ENCODE measurements at regions not wholly inside any gene's neighbourhood (a gene's known extent, or its start where the extent isn't known, plus 50 kb on each side); places are given as distances from the start of the nearest gene placed in this dataset.

- Histone ChIP-seq H3K36me3 (ENCODE audit: control insufficient read depth, insufficient read depth, low read length) (no peaks in the 10 kb centered on the region), H3K27me3 (ENCODE audit: control insufficient read depth, insufficient read depth, low read length) (no peaks in the 10 kb centered on the region), H3K4me3 (ENCODE audit: low read depth, low read length) (no peak overlapping the region)
- TF ChIP-seq, protein P1, sequence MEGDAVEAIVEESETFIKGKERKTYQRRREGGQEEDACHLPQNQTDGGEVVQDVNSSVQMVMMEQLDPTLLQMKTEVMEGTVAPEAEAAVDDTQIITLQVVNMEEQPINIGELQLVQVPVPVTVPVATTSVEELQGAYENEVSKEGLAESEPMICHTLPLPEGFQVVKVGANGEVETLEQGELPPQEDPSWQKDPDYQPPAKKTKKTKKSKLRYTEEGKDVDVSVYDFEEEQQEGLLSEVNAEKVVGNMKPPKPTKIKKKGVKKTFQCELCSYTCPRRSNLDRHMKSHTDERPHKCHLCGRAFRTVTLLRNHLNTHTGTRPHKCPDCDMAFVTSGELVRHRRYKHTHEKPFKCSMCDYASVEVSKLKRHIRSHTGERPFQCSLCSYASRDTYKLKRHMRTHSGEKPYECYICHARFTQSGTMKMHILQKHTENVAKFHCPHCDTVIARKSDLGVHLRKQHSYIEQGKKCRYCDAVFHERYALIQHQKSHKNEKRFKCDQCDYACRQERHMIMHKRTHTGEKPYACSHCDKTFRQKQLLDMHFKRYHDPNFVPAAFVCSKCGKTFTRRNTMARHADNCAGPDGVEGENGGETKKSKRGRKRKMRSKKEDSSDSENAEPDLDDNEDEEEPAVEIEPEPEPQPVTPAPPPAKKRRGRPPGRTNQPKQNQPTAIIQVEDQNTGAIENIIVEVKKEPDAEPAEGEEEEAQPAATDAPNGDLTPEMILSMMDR (IDR thresholded peaks at IDR 0.05; ENCODE audit: insufficient read depth, low read length, severe bottlenecking): no peak
- no peak for DNase-seq (ENCODE audit: low read depth)
- FAIRE-seq: no peak
Measured at GRCh38 chr5:98514215-98514614, 259.2 kb upstream of the RGMB start.

DNA sequence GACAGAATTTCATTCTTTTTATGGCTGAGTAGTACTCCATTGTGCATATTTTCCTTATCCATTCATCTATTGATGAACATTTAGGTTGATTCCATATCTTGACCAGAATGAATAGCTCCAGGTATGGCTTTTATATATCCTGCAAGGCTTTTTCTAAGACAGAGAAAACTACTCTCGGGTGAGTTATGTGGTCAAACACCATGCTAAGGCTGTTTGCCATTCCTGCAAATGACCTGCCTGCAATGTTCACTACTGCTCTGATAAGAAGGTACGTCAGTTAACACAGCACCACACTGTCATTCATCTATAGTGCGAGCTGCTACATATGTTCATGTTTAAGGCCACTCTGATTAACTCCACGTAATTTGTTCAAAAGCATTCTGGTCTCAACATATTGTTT lies 256.8 kb upstream of the RGMB start:
- FAIRE-seq (no peak), DNase-seq (ENCODE audit: low read depth) (no peak)
- TF ChIP-seq, protein P1 (IDR thresholded peaks at IDR 0.05; ENCODE audit: insufficient read depth, low read length, severe bottlenecking): no peak
- Histone ChIP-seq H3K36me3 (ENCODE audit: control insufficient read depth, insufficient read depth, low read length) (no peaks in the 10 kb centered on the region), H3K27me3 (ENCODE audit: control insufficient read depth, insufficient read depth, low read length) (peaks cover 2% of the 10 kb centered on the region), H3K4me3 (ENCODE audit: low read depth, low read length) (no peak overlapping the region)

- DNase-seq (ENCODE audit: low read depth) (peak; percentile 7), FAIRE-seq (peak; percentile 86)
- H3K4me3 ChIP-seq (ENCODE audit: low read depth, low read length): no peak overlapping the region
- H3K27me3 ChIP-seq (ENCODE audit: control insufficient read depth, insufficient read depth, low read length): peaks cover 2% of the 10 kb centered on the region
- no peaks in the 10 kb centered on the region for H3K36me3 ChIP-seq (ENCODE audit: control insufficient read depth, insufficient read depth, low read length)
- TF ChIP-seq, protein P1 (IDR thresholded peaks at IDR 0.05; ENCODE audit: insufficient read depth, low read length, severe bottlenecking): no peak
Measured at GRCh38 chr5:98517560-98518366, 255.7 kb upstream of the RGMB start.

- DNase-seq (ENCODE audit: low read depth): no peak
- TF ChIP-seq, protein P1 (IDR thresholded peaks at IDR 0.05; ENCODE audit: insufficient read depth, low read length, severe bottlenecking): no peak
- Histone ChIP-seq H3K4me3 (ENCODE audit: low read depth, low read length) (no peak overlapping the region), H3K27me3 (ENCODE audit: control insufficient read depth, insufficient read depth, low read length) (peaks cover 2% of the 10 kb centered on the region), H3K36me3 (ENCODE audit: control insufficient read depth, insufficient read depth, low read length) (no peaks in the 10 kb centered on the region)
- FAIRE-seq: no peak
Measured at GRCh38 chr5:98518754-98519153, 254.7 kb upstream of the RGMB start.

- TF ChIP-seq, protein P1 (IDR thresholded peaks at IDR 0.05; ENCODE audit: insufficient read depth, low read length, severe bottlenecking): no peak
- H3K27me3 ChIP-seq (ENCODE audit: control insufficient read depth, insufficient read depth, low read length): peaks cover 2% of the 10 kb centered on the region
- DNase-seq (ENCODE audit: low read depth): no peak
- FAIRE-seq: no peak
- no peak overlapping the region for H3K4me3 ChIP-seq (ENCODE audit: low read depth, low read length)
- H3K36me3 ChIP-seq (ENCODE audit: control insufficient read depth, insufficient read depth, low read length): no peaks in the 10 kb centered on the region
Measured at GRCh38 chr5:98519571-98519970, 253.9 kb upstream of the RGMB start.

DNA sequence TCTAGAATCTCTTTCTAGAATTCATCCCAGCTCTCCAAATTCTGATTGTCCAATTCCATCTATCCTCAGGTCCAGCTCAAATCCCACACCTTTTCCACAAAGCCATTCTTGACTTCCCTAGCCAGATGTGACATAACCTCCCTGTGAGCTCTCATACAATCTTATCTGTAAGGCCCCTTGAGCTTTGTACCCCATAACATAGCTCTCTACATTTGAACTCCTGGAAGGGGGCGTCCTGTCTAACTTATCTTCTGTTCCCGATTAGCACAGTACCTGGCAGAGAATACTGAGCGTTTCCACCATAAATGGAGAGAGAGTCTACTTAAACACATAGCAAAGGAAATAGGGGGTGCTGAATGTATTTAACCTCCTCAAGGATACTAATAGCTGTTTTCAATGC lies 251.6 kb upstream of the RGMB start:
- no peak for DNase-seq (ENCODE audit: low read depth)
- Histone ChIP-seq H3K27me3 (ENCODE audit: control insufficient read depth, insufficient read depth, low read length) (peaks cover 2% of the 10 kb centered on the region), H3K4me3 (ENCODE audit: low read depth, low read length) (no peak overlapping the region), H3K36me3 (ENCODE audit: control insufficient read depth, insufficient read depth, low read length) (no peaks in the 10 kb centered on the region)
- FAIRE-seq: no peak
- TF ChIP-seq, protein P1 (IDR thresholded peaks at IDR 0.05; ENCODE audit: insufficient read depth, low read length, severe bottlenecking): no peak
